ENCODE measurements at regions not wholly inside any gene's neighbourhood (a gene's known extent, or its start where the extent isn't known, plus 50 kb on each side); places are given as distances from the start of the nearest gene placed in this dataset.
"Not testable (repeated sequence)": the region's sequence is repeated elsewhere in the genome, so short reads cannot be mapped to it uniquely, and the experiment has no call there.

DNA sequence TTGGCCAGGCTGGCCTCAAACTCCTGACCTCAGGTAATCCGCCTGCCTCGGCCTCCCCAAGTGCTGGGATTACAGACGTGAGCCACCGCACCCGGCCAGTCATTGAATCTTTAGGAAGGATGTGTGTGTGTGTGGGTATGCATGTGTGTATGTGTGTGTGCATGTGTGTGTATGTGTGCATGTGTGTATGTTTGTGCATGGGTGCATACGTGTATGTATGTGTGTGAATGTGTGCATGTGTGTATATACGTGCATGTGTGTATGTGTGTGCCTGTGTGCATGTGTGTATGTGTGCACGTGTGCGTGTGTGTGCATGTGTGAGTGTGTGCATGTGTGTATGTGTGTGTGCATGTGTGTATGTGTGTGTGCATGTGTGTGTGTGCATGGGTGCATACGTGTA lies 120.1 kb upstream of the SHH start:
- DNase-seq: not testable (repeated sequence)

DNA sequence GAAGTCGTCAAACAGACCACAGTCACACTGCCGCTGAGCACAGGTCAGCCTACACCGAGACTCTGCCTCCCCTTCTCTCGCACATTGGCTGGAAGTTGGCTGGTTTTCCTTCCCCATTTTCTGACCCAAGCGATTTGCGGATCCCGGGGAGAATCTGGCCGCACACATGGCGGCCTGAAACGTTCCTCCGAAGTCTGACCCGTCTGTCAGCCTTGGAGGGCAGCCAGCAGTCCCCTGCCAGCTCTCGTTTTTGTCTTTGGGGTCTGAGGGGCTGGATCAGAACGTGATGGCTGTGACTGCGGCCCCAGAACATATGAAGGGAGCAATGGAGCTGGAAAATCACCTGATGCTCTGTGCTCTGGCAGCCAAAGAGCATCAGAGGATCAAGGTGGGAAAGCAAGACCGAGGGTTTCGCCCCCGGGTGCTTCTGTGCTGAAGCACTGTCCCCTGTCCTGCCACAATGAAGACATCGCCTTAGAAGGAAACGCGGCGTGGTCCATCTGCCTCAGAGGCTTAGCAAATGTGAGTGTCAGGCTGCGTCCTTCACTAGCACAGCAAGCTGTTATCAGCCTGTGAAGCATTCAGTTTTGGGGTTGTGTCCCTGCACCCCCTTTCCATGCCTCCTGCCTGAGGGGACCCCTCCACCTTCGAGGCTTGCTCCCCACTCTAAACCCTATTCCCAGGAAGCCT lies 119.3 kb upstream of the SHH start:
- DNase-seq: no peak

DNA sequence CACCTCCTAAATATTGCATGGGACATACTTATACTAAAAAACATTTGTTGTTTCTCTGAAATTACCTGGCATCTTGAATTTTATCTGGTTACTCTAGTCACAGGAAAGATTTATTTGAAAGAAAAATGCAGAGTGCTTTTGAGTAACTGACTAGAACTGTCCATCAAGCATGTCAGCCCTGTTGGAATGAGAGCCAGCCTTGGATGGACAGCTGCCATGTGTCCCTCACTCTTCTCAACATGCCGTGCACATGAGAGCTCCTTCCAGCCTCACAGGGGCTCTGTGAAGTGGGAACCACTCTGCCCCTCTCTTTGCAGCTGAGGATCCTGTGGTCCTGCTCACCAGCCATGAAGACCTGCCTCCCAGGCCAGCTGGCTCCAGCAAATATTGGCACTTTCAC lies 118.3 kb upstream of the SHH start:
- DNase-seq: no peak

DNA sequence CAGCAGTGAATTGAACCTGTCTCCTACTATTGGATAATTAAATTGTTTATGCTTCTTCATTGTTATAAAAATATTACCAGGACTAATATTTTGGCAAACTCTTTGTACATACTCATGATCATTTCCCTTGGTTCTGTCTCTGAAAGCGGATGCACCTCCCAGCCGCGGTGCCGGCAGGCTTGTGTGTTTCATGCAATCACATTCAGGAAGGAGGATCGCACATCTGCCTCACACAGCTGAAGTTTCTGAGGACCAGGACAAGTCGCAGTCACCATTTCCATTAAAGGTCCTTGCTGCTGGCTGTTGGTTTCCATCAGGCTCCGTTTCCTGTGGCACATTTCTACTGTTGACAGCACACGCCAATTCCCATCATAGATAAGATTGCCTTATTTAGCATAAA lies 117.8 kb upstream of the SHH start:
- DNase-seq: no peak

DNA sequence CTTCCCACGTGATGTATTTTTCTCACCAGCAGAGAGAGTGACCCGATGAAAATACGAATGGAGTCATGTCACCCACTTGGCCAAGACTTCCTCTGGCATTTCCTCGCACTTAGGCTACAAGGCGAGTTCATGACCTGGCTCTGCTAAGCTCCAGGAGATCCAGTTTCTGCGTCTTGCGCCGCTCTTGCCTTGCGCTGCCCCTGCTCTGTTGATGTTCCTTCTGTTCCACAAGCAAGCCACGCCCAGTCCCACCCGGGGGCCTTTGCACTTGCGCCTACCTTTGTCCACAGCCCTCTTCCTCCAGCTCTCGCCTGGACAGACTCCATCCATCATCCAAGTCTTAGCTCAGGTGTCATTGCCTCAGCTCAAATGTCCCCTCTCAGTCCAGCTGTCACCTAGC lies 116.3 kb upstream of the SHH start:
- DNase-seq: no peak

DNA sequence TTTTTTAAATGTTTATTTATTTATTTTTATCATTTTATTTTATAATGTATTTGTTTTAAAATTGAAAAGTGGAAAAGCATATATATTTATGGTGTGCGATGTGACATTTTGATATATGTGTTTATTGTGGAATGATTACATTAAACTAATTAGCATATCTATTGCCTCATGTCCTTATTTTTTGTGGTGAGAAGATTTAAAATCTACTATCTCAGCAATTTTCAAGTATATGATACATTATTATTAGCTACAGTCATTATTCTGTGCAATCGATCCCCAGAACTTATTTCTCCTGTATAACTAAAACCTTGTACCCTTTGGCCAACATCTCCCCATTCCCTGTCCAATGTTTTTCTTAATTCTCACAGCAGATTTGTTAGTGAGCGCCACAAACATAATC lies 115.6 kb upstream of the SHH start:
- DNase-seq: no peak

DNA sequence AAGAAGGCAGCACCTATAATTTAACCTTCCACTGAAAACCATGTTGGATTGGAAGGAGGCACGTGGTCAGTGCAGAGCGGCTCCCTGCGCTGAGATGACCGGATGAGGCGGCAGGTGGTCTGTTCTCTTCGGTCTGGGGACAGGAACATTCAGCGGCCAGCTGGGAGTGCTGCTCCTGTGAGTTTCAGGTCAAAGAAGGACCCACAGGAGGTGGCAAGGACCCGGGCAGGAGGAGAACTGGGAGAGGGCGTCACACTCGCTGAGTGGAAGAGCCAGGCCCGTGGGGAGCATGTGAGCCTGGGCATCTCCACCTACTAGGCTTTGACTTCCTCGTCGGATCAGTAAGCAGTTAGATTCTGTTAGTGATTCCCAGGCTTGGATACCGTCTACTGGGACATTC lies 113.4 kb upstream of the SHH start:
- no peak for DNase-seq

DNA sequence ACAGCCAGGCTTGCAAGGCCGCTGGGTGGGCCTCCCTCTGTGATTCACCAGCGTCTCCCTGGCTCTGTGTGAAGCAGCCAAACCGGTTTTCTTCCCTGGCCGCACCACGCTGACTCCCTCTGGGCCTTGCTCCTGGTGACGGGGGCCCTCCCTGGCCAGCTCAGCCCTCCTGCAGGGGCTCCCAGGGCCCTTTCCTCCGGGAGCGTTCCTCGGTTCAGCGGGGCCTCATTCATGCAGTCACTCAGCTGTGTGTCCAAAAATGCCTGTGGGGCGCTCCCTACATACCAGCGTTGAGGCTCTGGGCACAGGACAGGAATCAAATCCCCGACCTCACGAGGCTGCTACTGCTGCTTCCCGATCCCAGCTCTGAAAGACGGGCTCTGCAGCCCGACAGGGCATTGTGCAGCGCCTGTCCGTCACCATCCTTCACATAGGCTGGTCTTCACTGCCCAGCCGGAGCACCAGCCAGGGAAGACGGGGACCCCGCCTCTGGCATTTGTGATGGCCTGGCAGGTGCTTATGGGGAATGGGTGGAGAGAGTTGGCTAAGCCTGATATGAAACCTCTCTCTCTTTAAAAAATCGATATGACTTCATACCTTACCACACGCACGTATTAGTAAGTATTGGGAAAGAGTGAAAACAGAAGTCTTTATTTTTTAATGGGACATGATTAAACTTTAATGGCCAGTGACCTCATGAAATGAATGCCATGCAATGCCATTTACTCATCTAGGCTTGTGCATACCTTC lies 110.0 kb upstream of the SHH start:
- DNase-seq: no peak

DNA sequence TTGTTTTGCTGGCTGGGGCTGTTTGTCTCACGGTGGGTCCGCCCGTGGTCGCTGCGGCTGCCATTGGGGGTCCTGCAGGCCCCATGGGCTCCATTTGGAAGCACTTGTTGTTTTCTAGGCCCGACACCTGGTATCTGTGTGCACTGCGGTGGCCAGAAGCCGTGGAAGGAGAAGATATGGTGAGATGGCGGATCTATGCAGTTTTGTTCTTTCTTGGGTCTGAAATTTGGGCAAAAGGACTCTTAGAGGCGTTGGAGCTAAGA lies 109.5 kb upstream of the SHH start:
- no peak for DNase-seq

DNA sequence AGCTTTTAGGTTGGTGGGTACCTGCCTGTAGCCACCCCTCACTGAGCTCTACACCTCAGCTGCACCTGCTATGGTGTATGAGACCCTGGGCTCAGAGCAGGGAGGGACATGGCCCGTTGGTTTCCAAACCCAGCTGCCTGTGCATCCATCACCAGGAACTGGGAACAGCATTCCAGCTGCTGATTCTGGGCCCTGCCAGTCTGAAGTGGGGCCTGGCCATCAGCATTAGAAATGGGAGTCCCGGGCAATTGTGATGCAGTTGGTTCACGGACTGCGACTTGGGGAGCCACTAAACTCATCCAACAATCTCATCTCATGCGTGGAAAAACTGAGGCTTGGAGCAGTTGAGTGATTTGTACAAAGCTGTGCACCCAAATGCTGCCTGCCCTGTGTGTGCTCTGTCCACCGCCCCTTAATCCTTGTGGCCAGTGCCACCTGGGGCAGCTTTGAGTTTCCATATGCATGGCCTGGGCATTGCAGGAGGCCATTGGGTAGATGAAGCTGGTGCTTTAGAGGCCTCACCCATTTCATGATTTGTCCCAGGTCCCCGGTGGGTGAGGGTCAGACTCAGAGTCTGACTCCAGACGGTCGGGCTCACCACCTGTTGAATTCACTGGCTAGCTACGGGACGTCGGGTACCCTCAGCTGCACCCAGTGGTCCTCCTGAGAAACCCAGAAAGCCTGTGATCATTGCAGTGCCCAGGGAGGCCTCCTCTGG lies 109.0 kb upstream of the SHH start:
- no peak for DNase-seq

DNA sequence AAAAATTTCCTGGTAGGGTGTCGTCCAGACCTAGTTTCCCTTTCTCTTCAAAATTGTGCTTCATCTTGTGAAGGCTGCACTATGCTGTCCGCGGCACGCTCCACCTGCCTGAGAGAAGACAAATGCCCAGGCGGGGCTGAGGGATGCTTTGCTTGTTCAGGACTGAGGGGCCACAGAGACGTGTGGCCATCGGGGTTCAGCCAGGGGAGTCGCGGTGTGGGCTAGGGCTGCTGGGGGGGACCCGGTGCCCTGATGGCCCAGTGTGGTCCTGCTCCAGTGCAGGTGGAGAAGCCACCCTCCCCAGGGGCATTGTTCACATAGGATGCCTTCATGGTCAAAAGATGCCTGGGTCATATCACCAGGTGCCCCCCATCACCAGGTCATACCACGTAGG lies 107.8 kb upstream of the SHH start:
- no peak for DNase-seq

DNA sequence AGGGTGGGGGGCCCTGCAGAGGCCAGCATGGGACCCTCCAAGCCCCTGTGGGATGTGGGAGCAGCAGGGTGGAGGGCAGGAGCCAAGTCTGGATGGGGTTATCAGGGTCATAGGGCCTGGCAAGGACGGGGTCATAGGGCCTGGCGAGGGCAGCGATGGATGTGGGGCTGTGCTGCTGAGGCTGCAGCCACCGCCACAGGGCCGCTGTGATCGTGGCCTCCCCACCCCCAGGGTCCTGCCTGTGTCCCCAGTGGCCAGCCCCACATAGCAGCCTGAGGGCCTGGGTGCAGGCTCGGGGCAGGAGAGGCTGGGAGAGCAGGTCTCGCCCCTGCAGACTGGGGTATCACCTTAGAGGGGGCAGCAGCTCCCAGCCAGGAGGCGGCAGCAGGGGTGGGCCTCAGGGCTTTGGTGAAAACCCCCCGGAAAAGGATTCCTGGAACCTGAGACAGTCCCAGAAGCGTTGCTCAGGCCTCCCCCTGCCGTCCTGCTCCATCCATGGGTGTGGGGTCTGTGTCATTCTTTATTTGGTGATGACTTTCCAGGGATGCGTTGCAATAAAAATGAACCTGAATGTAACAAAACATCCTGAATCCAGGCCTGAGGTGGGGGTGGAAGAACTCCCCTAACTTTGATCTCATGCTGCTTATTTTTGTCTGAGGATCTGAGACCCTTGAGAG lies 107.3 kb upstream of the SHH start:
- no peak for DNase-seq

DNA sequence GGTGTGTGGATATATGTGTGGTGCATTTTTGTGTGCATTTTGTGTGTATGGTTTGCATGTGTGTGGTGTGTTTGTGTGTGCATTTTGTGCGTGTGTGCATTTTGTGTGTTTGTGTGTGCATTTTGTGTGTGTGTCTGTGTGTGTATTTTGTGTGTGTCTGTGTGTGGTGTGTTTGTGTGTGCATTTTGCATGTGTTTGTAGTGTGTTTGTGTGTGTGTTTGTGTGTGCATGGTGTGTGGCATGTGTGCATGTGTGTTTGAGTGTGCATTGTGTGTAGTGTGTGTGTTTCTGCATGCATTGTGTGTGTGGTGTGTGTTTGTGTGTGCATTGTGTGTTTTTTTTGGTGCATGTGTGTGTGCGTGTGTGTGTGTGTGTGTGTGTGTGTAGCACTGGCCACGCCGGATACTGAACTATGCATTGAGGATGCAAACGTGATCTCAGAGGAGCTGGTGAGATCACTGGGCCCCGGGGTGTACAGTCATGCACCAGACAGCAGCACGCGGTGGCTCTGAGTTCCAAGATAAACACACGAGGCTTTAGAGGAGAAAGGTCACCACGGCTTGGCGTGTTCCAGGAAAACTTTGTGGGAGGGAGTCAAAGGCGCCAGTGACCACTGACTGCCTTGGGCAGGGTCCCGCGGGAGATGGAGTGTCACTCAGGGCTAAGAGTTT lies 106.6 kb upstream of the SHH start:
- no peak for DNase-seq

DNA sequence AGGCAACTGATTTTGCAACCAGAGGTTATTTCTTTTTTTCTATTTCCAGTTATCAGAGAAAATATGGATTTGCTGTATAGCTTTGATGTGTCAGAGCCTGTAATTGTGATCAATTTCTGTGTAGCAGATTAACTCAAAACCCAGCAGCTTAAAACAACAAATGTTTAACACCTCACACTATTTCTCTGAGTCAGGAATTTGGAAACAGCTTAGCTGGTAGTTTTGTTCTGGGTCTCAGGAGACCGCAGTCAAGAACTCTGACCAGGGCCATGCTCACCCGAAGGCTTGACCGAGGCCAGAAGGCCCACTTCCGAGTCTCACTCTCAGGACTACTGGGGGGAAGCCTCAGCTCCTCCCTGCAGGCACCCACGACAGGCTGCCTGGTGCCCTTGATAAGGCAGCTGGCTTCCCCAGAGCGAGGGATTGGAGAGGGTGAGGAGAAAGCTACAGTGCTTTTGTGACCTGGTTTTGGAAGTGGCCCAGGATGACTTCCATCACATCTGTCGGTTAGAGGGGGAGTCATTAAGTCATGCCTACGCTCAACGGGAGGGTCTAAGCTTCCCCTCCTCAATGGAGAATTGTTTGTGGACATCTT lies 105.7 kb upstream of the SHH start:
- no peak for DNase-seq

DNA sequence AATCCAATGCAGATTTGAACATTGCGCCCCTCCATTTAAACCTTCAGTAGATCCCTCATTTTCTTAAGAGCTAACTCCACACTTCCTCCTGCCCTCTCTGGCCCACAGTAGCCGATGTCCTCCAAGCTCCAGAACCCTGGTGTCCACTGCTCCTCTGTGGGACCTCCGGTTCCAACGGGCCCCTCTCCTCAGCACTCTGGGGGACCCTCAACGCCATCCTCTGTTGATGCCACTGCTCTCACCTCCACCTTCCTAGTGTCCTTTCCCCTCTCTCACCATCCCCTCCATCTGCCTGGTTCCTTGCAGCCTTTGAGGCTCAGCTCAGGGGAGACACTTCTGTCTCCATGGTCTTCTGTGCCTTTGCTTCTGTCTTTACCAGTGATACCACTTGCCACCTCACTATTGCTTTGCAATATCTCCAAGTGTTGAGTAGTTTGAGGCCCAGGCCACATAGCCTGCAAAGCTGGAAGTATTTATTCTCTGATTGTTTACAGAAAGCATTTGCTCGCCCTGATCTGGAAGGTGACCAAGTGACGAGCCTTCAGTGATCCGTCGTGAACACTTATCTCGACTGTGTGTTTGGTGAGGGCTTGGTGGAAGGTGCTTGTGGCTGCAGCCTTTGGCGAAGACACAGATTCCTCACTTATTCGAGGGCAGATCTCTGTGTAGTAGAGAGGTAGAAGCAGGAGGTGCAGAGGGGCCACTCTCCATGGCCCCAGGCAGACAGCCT lies 104.8 kb upstream of the SHH start:
- no peak for DNase-seq

DNA sequence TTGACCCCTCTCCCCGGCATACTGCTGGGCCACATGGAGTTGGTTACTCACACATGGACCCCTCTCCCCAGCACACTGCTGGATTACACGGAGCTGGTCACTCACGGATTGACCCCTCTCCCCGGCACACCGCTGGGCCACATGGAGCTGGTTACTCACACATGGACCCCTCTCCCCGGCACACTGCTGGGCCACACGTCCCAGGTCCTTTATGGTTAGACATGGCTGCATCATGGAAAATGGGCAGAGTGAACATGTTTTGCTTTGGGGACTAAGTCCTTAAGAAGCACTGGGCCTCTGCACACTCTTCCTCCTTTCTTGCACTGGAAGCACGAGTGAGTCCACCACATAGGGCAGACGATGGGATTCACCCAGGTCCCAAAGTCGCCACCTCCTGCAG lies 102.1 kb upstream of the SHH start:
- no peak for DNase-seq

DNA sequence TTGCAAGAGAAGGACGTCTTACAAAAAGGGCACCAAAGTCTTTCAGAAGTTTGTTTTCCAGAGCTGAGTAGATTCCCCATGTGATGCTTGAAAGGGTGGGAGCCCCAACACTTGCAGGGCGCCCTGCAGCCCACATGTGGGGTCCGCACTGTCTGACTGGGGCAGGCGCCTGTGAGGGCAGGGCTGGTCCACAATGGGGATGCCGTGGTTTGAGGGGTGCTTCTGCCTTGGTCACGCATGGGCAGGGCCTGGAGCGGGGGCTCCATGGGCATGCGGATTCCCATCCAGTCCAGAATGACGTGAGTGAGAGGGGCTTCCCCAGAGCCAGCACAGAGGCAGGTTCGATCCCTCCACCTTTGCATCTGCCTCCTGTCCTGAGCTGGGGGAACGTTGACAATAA lies 101.5 kb upstream of the SHH start:
- DNase-seq: no peak

DNA sequence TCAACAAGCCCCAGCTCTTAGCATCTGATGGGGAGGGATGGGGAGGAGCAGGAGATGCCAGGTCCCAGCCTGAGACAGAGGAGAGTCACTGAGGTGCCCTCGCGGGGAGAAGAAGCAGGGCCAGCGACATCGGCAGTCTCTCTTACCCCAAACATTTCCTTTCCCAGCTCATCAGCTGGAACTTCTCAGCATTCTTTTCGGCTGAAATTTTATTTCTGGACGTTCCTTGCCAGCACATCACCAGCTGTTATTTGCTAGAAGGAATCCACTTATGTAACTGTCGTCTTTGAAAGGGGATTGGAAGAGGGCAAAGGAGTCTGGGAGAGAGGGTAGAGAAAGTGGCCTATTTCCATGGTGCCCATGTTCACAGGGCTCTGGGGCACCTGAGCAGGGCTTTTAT lies 101.0 kb upstream of the SHH start:
- no peak for DNase-seq

DNA sequence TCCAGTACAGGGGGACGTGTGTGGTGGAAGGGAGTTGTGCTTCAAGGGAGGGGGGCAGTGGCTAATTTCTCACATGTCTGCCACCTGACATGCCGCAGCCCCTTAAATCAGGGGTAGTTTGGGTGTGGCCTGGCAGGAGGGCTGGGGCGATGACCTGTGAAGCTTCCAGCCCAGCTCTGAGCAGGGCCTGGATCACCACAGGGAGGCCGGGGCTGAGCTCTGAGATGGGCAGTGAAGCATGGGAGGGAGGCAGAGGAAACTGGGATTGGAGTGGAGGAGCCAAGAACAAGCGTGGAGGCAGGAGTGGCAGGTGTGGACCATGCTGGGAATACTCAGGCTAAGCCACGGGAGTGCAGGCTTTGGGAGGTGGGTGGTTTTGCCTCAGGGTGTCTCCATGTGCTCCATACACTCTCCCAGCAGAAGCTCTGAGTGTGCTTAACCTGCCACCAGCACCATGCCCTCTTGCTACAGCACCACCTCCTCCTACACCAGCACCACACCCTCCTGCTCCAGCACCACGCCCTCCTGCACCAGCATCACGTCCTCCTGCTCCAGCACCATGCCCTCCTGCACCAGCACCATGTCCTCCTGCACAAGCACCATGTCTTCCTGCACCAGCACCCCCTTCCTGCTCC lies 99.3 kb upstream of the SHH start:
- DNase-seq: no peak

DNA sequence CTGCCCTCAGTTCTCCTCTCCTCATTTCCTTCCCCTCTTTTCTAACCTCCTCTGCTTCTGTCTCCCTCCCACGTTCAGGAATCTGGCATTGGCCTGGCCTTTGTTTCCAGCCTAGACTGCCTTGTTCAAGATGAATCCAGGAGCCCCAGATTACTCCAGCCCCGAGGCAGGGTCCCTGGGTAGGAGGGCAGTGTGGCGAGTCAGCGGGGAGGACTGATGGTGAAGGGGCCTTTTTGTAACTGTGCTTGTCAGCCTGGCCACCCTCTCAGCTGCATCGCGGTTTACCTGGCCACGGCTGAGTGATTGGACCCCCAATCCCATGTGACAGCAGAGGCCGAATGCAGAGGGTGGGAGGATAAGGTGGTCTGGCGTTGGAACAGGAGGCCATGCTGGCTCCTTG lies 96.1 kb upstream of the SHH start:
- DNase-seq: no peak

DNA sequence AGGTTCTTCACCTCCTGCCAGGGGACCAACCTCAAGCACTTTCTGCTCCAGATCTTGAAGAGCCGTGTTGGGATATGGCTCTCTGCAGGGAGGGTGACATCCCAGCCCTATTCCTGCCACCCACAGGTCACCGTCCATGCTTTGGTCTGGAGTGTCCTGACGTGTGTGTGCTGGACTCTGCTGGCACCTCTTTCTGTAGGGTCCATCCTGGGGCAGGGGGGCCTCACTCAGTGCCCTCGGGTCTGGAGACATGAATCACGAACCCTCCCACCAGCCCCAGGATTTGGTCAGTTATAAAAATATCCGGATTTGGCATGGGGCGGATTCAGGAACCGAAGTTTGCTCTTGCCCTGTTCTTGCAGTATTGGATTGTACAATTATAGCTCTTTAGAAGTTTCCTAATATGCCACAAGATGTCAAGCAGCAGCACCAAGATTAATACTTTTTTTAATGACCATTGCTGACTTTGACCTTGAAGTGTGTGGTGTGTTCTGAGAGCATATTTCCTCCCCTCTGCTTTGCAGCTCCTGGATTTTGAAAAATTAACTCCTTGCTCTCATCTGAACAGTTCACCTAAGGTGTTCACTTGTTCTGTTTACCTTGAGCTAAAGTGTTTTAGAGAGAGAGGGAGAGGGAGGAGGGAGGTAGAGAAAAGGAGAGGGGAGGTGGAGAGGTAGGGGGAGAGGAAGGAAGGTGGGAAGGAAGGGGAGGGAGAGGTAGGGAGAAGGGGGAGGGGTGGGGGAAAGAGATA lies 95.4 kb upstream of the SHH start:
- no peak for DNase-seq
